ENCODE measurements at regions not wholly inside any gene's neighbourhood (a gene's known extent, or its start where the extent isn't known, plus 50 kb on each side); places are given as distances from the start of the nearest gene placed in this dataset.

DNA sequence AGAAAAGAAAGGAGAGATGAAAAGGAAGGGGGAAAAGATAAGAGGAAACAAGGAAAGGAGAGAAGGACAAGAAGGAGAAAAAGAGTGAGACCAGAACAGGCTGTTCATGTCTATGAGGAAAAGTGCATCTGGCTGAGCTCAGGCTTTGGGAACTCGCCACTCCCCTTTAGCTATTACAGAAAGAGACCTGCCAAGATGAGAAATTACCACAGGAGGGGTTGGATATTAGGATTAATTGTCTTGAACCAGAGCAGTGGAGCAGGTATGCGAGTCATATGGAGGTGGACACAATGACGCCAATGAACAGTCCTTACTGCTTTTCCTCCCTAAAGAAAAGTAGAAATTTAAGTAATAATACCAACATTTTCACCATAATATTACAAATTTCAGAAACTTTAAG, 577.0 kb upstream of the ARRDC4 start:
- TF ChIP-seq, protein P1, sequence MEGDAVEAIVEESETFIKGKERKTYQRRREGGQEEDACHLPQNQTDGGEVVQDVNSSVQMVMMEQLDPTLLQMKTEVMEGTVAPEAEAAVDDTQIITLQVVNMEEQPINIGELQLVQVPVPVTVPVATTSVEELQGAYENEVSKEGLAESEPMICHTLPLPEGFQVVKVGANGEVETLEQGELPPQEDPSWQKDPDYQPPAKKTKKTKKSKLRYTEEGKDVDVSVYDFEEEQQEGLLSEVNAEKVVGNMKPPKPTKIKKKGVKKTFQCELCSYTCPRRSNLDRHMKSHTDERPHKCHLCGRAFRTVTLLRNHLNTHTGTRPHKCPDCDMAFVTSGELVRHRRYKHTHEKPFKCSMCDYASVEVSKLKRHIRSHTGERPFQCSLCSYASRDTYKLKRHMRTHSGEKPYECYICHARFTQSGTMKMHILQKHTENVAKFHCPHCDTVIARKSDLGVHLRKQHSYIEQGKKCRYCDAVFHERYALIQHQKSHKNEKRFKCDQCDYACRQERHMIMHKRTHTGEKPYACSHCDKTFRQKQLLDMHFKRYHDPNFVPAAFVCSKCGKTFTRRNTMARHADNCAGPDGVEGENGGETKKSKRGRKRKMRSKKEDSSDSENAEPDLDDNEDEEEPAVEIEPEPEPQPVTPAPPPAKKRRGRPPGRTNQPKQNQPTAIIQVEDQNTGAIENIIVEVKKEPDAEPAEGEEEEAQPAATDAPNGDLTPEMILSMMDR (IDR thresholded peaks at IDR 0.05; ENCODE audit: low read length, missing control alignments), result no peak
- no peak for DNase-seq (ENCODE audit: low read depth)
- H3K4me3 ChIP-seq (replicated peaks; ENCODE audit: low read depth, low read length), result no peak overlapping the region

DNA sequence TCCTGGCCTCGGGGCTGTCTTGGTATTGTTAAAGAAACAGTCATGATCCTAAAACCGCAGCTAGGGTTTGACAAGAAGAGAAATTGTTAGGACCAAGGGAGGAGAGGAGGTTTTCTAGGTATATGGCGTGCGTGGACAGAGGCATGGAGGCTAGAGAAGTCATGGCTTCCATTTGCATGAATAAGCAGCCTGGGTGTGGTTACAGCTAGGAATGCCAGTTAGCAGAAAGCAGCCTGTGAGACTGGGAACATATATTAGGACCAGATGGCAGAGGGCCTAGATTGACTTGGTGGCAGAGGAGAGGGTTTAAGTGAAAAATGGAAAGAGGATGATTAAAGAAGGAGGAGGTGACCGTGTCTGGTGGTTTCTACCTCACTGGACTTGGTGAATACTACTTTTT, 573.6 kb upstream of the ARRDC4 start:
- TF ChIP-seq, protein P1 (IDR thresholded peaks at IDR 0.05; ENCODE audit: low read length, missing control alignments), result no peak
- no peak overlapping the region for H3K4me3 ChIP-seq (replicated peaks; ENCODE audit: low read depth, low read length)
- DNase-seq (ENCODE audit: low read depth), result no peak

DNA sequence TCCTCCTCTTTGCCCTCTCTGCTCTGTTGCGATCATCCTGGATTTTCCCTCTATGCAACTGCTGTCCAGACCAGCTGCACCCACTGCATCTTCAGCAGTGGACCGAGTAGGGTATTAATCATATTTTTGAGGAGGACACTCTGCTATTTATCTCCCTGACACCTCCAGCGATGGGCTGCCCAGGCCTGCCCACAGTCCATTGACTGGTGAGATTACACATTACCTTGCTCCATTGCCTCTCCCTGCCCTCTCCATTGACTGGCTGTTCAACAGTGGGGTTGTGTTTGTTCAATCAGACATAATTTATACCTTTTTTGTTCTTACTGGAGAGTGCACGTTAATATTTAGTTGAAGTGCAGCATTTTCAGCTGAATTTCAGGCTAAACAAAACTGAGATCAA, 559.3 kb upstream of the ARRDC4 start:
- H3K4me3 ChIP-seq (replicated peaks; ENCODE audit: low read depth, low read length), result no peak overlapping the region
- no peak for DNase-seq (ENCODE audit: low read depth)
- TF ChIP-seq, protein P1 (IDR thresholded peaks at IDR 0.05; ENCODE audit: low read length, missing control alignments), result no peak

DNA sequence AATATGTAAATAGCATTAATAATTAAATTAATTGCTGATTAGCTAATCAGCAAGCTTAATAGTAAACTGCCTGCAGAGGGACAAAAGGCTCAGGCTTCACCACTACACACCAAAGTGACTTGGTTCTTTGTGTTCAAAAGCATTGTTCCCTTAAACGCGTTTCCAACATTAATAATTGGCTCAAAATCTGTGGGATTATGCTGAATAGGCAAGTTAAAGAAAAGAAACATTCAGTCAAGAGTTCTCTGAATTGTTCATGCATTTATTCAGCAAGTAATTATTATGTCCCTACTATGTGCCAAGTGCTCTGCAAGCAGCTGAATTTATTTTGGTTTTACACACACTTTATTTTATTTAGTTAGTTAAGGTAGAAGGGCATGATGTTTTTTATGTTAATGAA, 558.5 kb upstream of the ARRDC4 start:
- H3K4me3 ChIP-seq (replicated peaks; ENCODE audit: low read depth, low read length), result no peak overlapping the region
- TF ChIP-seq, protein P1 (IDR thresholded peaks at IDR 0.05; ENCODE audit: low read length, missing control alignments), result no peak
- no peak for DNase-seq (ENCODE audit: low read depth)

DNA sequence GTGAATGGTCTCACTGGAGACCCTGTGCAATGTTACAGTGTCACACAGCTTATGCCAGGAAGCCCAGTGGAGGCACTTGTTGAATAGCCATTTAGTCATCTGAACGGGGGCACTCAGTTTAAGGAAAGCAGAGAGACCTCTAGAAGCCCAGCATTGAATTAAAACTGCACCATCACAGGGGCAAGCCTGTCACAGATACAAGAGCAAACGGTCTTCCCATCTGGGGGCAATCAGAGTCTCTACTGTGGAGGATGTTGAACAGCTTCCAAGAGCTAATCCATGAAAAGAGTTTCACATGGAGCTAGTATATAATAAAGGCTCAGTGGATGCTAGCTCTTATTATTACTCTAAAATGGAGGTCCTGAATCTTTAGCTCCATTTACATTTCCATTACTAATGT, 553.7 kb upstream of the ARRDC4 start:
- DNase-seq (ENCODE audit: low read depth), result no peak
- TF ChIP-seq, protein P1 (IDR thresholded peaks at IDR 0.05; ENCODE audit: low read length, missing control alignments), result no peak
- no peak overlapping the region for H3K4me3 ChIP-seq (replicated peaks; ENCODE audit: low read depth, low read length)

DNA sequence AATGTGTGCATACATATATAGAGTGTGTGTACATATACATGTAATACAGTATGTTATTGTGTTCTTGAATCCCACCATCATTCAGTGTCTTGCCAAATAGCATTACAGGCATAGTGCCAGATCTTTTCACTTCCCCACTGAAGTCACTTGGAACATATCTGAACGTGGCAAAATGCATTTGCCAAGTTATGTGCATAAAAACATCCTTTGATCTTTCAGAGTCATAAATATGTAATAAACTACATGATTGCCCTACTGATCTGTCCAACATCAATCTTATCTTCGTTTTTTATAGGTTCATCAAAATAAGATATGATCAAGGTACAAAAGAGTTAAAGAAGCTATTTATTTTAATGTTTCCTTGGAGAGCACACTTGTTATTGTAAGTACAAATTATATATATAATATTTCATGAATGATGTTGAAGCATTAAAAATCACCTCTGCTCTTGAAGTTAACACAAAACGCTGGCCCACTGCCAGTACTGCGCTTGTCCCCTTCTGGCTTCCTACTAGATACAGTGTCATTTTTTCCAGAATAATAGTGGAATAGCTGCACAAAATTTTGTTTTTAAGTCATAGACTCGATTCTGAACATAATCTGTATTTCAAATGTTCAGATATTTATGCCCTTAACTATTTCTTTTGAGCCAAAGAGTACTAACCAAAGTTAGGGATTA, 549.5 kb upstream of the ARRDC4 start:
- TF ChIP-seq, protein P1 (IDR thresholded peaks at IDR 0.05; ENCODE audit: low read length, missing control alignments), result no peak
- DNase-seq (ENCODE audit: low read depth), result no peak
- H3K4me3 ChIP-seq (replicated peaks; ENCODE audit: low read depth, low read length), result no peak overlapping the region

DNA sequence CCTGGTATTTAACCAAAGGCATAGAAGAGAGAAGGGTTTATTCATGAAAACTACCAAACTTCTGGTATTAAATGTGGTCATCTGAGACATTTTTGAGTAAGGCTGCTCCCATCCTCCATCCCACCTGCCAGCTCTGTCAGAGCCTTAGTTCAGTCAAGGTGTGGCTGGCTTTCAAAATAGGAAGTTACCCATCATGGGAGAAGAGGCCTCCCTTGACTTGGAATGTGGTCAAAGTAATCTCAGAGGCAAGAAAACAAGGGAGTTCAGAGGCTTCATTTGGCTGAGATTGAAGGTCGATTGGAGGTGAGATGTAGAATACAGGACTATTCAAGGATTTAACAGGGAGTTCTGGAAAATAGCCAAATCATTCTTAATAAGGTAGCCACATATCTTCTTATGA, 540.4 kb upstream of the ARRDC4 start:
- DNase-seq (ENCODE audit: low read depth), result no peak
- H3K4me3 ChIP-seq (replicated peaks; ENCODE audit: low read depth, low read length), result no peak overlapping the region
- TF ChIP-seq, protein P1 (IDR thresholded peaks at IDR 0.05; ENCODE audit: low read length, missing control alignments), result no peak

Data from fibroblast of pulmonary artery (primary cell).